Retina (tissue), 1 donor: ENCODE measurements at regions not wholly inside any gene's neighbourhood (a gene's known extent, or its start where the extent isn't known, plus 50 kb on each side); places are given as distances from the start of the nearest gene placed in this dataset.
"Not testable (repeated sequence)": the region's sequence is repeated elsewhere in the genome, so short reads cannot be mapped to it uniquely, and the experiment has no call there.

Experiments used
- DNase-seq: peaks from one replicate; pipeline ENCODE4 v3.0.0-alpha.2; 2016

DNA sequence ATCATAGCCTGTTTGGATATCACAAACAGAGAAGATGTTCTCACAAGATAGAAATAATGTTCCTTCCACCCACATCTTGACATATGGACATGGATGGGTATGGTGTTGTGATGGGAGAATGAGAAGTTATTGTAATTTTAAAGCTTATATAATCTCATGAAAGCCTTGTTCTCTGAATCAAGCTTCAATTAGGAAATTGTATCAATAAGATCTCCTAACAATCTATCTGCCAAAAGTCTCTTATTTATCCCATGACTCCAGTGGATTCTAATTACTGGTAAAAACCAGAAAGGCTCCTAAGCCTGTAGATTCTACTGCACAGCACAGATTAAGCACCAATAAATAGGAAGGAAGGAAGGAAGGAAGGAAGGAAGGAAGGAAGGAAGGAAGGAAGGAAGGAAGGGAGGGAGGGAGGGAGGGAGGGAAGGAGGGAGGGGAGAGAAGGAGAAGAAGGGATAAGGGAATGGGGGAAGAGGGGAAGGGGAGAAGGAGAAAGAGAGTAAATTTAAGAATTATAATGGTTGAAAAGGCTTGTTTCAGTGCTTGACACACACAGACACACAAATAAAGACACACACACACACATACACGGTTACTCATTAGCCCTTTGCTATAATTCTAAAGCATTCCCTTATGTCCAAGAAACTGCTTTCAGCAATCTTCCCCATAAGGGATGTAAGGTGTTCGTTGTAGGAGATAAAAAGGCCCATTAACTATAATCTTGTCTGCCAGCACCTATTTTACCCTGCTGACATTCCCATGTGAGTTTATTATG lies 258.0 kb upstream of the API5 start:
- DNase-seq = no peak

DNA sequence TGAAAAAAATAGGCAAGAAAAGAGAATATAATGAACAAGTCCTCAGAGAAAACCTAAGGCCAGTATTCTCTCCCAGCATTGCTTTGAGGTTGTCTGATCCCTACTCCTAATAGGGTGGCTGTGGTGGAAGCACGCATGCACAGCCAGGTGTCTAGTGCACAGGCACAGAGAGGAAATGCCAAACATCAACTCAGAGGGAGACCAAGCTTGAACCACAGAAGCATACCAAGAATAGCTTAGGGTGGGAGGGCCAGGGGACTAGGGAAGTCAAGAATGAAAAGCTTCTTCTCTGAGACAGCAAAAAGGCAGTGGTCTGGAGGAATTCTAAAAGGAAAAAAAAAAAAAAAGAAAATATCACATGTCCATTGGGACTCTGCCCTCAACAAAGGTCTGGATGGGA lies 244.1 kb upstream of the API5 start:
- DNase-seq = no peak

DNA sequence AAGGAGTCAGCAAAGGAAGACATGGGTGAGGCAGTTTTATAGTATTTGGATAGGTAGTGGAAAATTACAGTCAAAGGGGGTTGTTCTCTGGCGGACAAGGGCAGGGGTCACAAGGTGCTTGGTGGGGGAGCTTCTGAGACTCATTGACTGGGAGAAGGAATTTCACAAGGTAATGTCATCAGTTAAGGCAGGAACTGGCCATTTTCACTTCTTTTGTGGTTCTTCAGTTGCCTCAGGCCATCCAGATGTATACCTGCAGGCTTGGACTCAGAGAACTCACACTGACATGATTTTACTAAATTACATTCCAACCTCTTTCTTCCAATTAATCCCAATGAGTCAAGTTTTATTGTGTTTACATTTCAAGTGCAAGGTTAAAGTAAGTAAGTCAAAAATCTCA lies 240.5 kb upstream of the API5 start:
- no peak for DNase-seq

DNA sequence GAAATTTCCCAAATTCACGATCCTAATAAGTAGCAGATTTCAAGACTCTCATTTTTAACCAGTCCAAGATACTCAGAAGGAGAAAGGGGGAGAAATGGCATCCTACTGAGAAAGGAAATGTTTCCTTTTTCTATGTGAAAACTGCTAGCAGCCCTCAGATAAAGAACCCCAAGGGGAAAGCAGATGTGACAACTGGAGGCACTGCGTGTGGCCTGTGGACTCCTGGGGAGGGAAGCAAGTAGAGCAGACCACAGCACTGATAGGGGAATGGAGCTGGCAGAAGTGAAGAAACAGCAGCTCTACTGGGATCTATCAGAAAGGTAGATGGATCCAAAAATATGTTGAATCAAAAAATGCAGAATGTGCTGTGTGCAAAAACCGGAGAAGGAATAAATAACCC lies 239.7 kb upstream of the API5 start:
- DNase-seq = no peak

DNA sequence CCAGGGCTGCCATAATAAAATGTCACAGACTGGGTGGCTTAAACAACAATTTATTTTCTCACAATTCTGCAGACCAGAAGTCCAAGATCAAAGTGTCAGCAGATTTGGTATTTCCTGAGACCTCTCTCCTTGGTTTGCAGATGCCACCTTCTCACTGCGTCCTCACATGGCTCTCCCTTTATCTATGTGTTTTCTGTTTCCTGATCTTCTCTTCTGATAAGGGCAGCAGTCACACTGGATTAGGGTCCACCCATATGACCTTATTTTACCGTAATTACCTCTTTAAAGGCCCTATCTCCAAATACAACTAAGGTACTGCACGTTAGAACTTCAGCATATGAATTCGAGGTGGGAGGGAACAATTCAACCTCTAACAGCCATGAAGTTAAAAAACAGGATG lies 238.9 kb upstream of the API5 start:
- DNase-seq = no peak

DNA sequence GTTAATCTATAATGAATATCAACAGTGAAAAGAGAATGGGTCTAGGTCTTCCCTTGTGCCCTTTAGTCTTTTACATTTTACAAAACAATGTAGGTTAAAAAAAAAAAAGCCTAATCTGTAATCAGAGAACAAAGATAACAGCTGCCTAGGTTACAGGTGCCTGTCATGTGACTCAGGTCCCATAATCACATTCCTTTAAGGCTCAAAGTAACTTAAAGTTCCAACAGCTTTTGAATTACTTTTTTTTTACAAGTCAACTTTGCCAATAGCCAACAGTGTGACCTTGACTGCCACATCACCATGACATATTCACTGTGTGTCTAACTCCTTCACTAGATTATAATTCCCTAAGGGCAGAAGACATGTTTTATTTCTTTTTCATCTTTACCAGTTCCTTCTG lies 237.0 kb upstream of the API5 start:
- DNase-seq = no peak

DNA sequence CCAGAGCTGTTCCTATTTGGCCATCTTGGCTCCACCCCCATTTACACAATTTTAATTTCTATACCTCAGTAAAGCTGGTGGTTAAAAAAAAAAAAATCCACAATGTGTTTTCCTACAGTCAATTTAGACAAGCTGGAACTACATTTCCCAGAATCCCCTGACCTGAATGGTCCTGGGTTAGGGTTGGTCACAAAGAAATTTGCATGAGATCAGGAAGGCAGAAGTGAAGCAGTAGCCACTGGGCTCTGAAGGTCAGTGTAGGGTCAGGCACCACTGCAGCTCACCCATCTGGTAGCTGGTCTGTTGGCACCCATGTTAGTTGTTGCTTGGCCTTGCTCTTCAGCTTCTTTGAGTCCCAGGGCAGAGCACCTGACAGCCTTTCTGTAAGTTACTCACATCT lies 210.7 kb upstream of the API5 start:
- DNase-seq = no peak

DNA sequence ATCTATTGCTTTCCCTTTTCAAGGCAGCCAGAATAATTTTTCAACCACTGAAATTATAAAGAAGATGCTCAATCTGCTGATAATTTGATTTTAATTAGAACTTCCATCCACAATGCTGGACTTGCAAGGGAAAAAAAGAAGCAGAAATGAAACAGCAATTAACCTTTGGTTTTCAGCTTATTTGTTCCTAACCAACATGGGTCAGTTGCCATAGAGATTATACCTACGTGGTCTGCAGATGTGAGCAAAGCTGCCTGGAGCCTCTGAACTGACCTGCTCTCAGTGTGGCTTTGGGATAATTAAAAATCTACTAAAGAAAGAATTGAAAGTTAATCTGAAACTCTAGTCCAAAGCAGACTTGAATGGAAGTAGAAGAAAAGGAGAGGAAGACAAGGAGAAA lies 195.7 kb upstream of the API5 start:
- no peak for DNase-seq

DNA sequence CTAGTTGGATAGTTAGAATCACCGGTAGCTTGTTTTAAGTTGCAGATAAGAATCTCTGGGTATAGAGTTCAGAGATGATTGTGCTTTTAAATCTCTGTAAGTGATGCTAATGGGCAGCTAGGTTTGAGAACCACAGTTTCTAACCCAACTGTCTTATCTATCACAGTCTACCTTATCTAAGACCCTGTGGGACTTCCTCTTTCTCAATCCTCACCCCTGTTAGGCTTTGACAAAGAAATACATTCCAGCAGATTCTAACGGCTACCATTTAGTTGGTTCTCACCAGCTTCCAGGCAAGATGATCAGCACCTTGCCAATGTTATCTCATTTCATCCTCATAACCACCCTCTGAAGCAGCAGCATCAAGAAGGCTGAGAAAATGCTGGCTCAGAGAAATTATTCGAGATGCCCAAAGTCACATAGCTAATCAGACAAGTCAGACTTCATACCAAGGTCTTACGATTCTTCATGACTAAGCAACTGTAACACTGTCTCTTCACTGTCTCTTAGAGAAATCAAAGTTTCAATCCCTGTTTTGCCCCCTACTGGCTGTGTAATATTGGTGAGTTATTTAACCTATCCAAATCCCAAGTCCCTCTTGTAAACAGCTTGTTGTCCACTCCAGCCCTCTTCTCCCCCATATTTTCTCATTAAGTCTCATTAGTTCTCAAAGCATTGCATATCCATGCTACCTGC lies 192.4 kb upstream of the API5 start:
- no peak for DNase-seq

DNA sequence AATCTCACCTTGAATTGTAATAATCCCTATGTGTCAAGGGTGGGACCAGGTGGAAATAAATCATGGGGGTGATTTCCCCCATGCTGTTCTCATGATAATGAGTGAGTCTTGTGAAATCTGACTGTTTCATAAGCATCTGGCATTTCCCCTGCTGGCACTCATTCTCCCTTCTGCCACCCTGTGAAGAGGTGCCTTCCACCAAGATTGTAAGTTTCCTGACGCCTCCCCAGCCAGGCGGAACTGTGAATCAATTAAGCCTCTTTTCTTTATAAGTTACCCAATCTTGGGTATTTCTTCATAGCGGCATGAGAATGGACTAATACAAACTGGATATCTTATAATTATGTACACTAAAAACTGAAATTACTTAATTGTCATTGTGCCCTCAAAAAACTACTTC lies 189.2 kb upstream of the API5 start:
- DNase-seq = no peak

DNA sequence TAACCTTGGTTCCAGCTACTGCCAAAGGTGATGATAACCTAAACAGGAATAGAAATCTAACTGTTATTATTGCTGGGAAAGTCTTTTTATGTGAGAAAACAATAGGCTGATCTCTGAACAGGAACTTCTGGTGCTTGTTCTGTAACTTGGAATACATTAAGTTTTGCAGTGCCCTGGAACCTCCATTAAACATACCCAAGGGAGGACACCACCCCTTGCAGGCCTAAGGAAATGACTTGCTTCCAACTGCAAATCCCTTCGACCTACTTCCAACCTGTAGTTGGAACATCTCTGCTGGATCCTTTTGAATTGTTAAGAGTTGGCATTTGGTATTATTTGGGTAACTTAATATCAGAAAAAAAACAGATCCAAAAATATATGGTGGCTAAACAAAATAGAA lies 188.4 kb upstream of the API5 start:
- DNase-seq = no peak

DNA sequence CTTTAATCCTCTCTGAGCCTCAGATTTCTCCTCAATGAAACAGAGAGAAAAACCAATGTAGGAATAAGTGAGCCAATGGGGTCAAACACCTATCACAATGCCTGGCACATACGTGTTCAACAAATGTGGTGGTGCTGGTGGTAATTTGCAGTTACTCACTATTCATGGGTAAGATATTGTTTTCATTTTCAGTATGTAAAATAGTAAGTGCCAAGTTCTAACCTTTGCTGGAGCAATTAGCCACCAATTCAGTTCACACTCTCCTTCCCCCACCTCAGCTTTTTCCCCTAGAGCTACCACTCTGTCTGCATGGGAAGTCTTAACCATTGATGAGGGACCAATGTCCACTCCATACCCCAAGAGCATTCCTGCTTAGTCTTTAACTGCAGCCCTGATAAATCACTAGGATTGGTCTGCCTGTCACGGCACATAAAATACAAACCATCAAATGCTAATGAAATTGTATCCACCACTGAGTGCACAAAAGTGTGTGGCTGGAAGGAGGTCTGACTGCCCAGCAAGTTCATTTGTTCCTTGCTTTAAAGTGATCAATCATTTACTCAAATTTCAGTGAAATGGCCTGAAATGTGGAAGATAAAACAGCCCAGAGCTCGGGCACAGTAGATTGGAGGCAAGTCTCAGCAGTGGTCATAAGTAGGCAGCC lies 187.4 kb upstream of the API5 start:
- DNase-seq = peak; percentile 12

DNA sequence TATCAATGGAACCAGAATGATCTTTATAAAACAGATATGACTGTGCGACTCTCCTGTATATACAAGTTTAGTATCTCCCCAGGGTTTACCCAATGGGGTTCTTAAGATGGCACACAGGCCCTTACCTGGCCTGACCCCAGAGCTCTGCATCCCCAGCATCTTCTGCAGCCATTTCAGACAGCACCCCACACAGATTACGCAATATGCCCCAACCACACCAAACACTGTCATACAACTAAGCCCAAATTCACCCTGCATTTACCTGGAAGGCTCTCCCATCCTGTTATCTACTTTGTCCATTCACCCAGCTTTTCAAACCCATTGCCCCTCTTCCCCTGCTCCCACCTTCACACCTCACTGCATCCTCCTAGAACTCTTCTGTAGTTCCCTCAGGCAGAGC lies 182.5 kb upstream of the API5 start:
- no peak for DNase-seq

DNA sequence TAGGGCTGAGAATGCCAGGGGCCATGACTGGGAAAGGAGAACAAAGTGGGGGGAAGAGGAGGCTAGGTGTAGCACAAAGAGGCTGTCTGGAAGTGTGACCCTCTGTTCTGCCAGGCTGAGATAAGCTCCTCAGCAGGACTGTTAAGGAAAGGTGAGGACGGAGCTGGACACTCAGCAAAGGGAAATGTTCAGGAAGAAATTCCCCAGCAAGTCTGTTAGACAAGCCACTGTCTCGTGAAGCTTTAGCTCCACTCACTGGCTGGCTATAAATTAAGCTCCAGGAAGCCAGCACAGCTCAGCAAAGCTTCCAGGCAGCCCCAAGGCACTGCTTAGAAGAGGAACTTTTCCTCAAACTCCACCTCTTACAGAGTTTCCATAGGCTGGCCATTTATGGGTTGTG lies 181.2 kb upstream of the API5 start:
- DNase-seq = peak; percentile 34

DNA sequence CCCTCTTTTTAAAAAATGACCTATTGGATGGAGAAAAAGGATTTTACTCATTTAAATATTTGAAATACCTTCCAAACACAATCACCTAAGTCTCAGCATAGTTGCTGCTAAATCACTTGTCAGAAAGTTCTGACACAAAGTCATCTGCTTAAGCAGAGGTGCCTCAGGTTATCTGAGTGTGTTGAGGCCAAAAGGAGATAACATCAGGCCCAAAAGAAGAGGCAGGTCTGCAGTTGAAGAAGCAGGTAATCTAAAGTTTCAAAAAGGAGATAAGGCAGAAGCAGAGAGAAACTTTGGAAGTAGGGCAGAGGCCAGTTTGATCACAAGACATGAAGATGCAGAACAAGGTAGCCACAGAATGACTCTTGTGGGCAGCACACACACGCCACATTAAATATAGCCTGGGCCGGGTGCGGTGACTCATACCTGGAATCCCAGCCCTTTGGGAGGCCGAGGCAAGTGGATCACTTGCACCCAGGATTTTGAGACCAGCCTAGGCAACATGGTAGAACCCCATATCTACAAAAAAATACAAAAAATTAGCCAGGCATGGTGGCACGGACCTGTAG lies 175.7 kb upstream of the API5 start:
- no peak for DNase-seq

DNA sequence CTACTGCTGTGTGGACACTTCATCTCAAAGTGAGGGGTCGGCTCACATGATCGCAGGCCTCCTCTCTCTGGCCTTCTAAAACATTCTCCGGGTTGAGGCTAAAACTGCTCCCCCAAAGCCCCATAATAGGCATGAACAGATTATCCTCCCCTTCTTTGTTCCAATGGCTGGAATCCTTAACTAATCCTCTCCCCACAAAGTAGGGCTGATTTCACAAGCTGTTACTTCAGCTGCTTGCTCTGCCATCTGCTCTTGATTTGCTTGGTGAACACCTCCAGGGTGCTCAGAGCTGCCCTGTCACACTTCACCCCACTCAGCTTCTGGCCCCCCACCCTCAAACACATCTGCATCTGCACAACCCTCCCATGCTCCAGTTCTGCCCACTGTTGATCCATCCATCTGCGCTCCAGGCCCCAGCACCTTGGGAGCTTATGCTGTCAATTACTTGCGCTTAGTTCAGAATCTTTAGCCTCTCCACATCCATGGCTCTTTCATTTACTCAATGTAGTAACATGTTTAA lies 173.1 kb upstream of the API5 start:
- DNase-seq = peak; percentile 24

DNA sequence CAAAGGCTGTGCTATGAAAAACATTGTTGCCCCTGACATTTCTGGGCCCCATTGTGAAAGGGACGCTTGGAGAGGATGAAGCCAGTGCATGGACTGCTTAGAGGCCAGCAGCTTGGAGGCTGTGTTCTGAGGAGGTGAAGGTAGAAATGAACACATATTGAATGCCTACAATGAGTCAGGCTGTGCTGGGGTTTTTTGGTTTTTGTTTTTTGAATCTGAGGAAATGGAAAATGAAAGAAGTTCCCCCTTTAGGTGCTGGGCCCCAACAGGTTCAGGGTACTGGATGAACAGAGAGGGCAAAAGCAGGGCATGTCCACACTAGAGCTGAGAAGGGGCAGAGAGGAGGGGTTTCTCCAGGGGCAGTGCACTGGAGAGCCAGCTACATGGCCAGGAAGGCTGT lies 166.1 kb upstream of the API5 start:
- DNase-seq = no peak

DNA sequence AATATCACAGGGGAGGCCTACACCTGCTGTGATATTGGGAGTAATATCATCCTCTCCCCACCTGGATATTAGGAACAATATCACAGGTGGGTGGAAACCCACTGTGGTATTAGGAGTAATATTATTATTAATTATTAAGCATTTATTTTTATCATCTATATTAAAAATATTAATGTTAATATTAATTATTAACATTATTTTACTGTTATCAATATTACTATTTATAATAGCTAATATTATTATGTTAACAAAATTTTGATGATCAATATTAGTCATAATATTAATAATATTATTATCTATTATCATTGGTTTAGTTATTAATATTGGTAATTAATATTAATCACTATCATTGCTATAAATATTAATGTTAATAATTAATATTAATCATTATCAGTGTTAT lies 161.1 kb upstream of the API5 start:
- no peak for DNase-seq

DNA sequence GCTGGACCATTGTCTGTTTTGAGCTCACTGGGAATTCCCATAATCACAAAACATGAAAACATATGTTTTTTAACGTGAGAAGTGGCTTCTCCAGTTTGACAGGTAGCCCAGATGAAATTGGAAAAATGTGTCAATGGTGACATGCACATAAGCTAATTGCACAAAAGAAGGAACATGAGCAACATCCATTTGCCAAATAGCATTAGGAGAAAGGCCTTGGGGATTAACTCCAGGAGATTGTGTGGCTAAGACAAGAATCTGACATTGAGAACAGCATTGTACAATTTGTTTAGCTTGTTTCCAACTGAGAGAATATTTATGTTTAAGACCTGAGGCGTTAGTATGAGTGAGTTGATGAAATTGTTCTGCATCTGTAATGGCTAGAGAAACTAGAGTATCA lies 147.0 kb upstream of the API5 start:
- no peak for DNase-seq

DNA sequence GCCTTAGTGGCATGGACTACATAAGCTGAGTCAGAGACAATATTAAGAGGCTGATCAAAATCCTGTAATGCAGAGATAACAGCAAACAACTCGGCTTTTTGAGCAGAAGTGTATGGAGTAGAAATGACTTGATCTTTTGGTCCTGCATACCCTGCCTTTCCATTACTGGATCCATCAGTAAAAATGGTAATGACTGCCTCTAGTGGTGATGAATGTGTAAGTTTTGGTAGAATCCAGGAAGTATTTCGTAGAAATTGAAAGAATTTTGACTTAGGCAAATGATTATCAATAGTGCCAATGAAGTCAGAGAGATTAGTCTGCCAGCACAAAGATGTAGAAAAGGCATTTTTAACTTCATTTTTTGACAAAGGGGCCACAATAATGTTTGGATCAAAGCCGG lies 146.4 kb upstream of the API5 start:
- DNase-seq = not testable (repeated sequence)

DNA sequence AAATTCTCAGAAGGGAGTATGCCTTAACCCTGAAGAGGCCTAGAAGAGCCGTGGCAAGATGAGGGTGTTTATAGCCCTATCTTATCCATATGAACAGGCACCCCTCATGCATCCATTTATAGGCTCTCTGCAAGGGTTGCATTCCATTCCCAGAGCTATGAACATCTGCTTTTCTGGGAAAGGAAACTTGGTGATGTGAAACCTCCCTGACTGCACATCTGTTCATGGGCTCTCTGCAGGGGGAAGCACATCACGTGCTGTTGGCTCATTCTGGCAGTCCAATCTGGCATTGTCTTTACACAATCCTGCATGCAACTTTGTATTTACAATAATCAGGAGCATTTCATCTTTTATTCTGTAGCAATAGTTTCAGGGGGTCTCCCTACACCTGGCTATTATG lies 143.6 kb upstream of the API5 start:
- DNase-seq = not testable (repeated sequence)

DNA sequence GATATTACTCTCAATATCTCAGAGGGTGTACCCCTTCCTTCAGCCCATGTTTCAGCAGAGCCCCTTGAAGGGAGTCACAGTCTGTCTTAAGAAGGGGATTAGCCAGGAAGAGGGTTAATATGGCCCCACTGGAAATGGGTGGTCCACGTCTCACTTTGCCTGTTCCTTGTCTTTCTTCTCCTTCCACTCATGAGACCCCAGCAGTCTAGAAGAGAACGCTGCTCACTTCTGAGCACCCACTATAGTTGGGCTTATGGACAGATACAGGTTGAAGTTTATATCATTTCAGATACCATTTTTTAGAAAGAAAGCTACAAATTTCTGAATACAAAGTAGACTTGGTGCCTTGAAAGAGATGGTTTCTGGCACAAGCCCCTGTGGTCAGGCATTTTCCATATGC lies 139.3 kb upstream of the API5 start:
- DNase-seq = no peak

DNA sequence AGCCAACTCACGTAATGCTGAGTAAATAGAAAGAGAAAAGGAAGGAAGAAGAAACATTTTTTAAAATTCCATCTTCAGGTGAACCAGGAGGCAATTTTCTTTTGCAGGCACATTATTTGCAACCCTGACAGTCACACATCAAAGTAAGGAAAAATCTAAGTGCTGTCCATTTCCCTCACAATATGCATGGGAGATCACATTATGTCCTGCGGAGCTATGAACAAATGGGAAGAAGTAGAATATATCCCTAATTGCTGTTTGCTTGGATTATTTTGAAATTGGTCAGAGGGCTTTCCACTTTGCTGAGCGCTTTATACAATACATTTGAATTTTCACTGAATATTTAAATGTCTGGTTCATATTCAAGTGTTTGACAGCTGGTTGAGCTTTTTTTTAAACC lies 133.8 kb upstream of the API5 start:
- DNase-seq = no peak

DNA sequence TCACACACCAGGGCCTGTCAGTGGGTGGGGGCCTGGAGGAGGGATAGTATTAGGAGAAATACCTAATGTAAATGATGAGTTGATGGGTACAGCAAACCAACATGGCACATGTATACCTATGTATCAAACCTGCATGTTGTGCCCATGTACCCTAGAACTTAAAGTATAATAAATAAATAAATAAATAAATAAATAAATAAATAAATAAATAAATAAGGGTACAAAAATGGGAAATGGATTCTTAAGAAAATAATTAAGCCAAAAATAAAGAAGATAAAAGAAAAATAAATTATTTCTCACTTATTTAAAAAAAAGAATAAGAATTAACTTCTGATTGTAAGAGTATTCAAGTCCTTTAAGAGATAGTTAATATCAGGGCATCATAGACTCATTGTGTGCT lies 117.3 kb upstream of the API5 start:
- DNase-seq = not testable (repeated sequence)
